HCT116 (cell line): ENCODE measurements at regions not wholly inside any gene's neighbourhood (a gene's known extent, or its start where the extent isn't known, plus 50 kb on each side); places are given as distances from the start of the nearest gene placed in this dataset.
"Not testable (repeated sequence)": the region's sequence is repeated elsewhere in the genome, so short reads cannot be mapped to it uniquely, and the experiment has no call there.

Experiments
- EGR1 ChIP-seq: IDR thresholded peaks from 2 replicates; pipeline ENCODE4 v1.6.1; 2012; ENCODE audit warnings: low read depth
- EZH2 ChIP-seq: fragments of 200-600 bp; sonication (generic); IDR thresholded peaks from 2 replicates; pipeline ENCODE4 v1.6.1; 2017; ENCODE audit warnings: antibody characterized with exemption, mixed run types
- POLR2A ChIP-seq: IDR thresholded peaks from 2 replicates; pipeline ENCODE4 v1.7.0; 2011; ENCODE audit warnings: borderline replicate concordance; ENCODE audit not compliant: insufficient read depth, insufficient read length; ENCODE audit errors: extremely low read depth
- POLR2AphosphoS5 ChIP-seq: IDR thresholded peaks from 2 replicates; pipeline ENCODE4 v1.6.1; 2011; ENCODE audit warnings: mild to moderate bottlenecking, low read depth, low read length, moderate library complexity
- TF ChIP-seq, protein P1 (sequence below), 3 experiments: fragments of 200-600 bp in 1 of 3; sonication (generic) in 1 of 3; IDR thresholded peaks in 2 of 3; conservative IDR thresholded peaks in 1 of 3; 2 replicates each; pipeline ENCODE4 v1.5.1; 2012 to 2017; ENCODE audit warnings: low read depth in 2 of 3, low read length in 2 of 3, antibody characterized with exemption in 1 of 3, borderline replicate concordance in 1 of 3, control low read depth in 1 of 3, mild to moderate bottlenecking in 1 of 3, mixed read lengths in 1 of 3, mixed run types in 1 of 3, moderate library complexity in 1 of 3; ENCODE audit not compliant: insufficient read depth in 1 of 3
- TF ChIP-seq, protein P2 (sequence below): IDR thresholded peaks from 2 replicates; pipeline ENCODE4 v1.6.1; 2011; ENCODE audit warnings: mild to moderate bottlenecking, low read length, moderate library complexity; ENCODE audit not compliant: insufficient replicate concordance; ENCODE audit errors: extremely low read depth

DNA sequence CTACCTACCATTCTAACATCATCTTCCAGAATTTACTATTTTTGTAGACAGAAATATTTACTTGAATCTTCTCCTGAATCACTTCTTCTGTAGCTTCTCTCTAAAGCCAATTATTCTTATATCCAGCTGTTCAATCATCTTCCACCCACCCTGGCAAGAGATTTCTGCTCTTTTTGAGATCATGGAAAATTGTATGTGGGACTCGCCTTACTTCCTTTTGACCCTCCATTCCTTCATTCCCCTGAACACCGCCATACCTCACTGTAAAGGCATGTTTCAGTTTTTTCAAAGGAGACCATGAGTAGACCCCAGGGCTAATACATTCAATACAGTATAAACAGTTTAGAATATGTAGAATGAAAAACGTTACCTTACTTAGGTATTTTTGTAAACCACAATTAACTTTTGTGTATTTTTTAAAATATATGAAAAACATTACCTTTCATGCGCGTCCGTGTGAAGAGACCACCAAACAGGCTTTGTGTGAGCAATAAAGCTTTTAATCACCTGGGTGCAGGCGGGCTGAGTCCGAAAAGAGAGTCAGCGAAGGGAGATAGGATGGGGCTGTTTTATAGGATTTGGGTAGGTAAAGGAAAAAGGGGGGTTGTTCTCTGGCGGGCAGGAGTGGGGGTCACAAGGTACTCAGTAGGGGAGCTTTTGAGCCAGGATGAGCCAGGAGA, 800.7 kb upstream of the CDH10 start:
- TF ChIP-seq POLR2A, EZH2, POLR2AphosphoS5, EGR1: not testable (repeated sequence)
- TF ChIP-seq, protein P1, sequence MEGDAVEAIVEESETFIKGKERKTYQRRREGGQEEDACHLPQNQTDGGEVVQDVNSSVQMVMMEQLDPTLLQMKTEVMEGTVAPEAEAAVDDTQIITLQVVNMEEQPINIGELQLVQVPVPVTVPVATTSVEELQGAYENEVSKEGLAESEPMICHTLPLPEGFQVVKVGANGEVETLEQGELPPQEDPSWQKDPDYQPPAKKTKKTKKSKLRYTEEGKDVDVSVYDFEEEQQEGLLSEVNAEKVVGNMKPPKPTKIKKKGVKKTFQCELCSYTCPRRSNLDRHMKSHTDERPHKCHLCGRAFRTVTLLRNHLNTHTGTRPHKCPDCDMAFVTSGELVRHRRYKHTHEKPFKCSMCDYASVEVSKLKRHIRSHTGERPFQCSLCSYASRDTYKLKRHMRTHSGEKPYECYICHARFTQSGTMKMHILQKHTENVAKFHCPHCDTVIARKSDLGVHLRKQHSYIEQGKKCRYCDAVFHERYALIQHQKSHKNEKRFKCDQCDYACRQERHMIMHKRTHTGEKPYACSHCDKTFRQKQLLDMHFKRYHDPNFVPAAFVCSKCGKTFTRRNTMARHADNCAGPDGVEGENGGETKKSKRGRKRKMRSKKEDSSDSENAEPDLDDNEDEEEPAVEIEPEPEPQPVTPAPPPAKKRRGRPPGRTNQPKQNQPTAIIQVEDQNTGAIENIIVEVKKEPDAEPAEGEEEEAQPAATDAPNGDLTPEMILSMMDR (IDR thresholded peaks at IDR 0.05 in 2 of 3, conservative IDR thresholded peaks at IDR 0.05 in 1 of 3; ENCODE audit: borderline replicate concordance in 1 of 3, insufficient read depth in 1 of 3, low read depth in 2 of 3, low read length in 2 of 3) = not testable (repeated sequence)
- TF ChIP-seq, protein P2, sequence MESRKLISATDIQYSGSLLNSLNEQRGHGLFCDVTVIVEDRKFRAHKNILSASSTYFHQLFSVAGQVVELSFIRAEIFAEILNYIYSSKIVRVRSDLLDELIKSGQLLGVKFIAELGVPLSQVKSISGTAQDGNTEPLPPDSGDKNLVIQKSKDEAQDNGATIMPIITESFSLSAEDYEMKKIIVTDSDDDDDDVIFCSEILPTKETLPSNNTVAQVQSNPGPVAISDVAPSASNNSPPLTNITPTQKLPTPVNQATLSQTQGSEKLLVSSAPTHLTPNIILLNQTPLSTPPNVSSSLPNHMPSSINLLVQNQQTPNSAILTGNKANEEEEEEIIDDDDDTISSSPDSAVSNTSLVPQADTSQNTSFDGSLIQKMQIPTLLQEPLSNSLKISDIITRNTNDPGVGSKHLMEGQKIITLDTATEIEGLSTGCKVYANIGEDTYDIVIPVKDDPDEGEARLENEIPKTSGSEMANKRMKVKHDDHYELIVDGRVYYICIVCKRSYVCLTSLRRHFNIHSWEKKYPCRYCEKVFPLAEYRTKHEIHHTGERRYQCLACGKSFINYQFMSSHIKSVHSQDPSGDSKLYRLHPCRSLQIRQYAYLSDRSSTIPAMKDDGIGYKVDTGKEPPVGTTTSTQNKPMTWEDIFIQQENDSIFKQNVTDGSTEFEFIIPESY = not testable (repeated sequence)
